ENCODE measurements at regions not wholly inside any gene's neighbourhood (a gene's known extent, or its start where the extent isn't known, plus 50 kb on each side); places are given as distances from the start of the nearest gene placed in this dataset.

DNA sequence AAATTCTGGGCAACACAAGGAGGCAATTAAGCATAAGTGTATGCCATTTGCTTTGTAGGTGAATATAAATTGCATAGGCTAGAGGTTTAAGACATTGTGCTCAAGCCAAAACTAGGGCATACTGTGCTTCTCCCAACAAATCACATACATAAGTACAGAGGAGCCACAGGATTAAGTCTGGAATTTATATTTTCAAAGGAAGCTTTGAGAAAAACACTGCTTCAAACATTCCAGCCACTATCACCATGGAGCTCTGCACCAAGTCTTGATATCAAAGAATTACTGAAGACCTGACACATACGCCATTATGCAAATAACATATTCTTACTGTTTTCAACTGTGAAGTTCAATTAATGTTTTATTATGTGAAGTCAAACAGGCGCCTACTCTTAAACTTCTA, 119.4 kb upstream of the NPHP3 start:
- TF ChIP-seq, protein P1, sequence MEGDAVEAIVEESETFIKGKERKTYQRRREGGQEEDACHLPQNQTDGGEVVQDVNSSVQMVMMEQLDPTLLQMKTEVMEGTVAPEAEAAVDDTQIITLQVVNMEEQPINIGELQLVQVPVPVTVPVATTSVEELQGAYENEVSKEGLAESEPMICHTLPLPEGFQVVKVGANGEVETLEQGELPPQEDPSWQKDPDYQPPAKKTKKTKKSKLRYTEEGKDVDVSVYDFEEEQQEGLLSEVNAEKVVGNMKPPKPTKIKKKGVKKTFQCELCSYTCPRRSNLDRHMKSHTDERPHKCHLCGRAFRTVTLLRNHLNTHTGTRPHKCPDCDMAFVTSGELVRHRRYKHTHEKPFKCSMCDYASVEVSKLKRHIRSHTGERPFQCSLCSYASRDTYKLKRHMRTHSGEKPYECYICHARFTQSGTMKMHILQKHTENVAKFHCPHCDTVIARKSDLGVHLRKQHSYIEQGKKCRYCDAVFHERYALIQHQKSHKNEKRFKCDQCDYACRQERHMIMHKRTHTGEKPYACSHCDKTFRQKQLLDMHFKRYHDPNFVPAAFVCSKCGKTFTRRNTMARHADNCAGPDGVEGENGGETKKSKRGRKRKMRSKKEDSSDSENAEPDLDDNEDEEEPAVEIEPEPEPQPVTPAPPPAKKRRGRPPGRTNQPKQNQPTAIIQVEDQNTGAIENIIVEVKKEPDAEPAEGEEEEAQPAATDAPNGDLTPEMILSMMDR (IDR thresholded peaks at IDR 0.05; ENCODE audit: low read depth, low read length) = no peak
- H3K4me3 ChIP-seq (replicated peaks in 1 of 2; ENCODE audit: low read depth in 2 of 2, low read length in 2 of 2) = no peak overlapping the region
- no peak for DNase-seq (ENCODE audit: low read depth in 2 of 2)

DNA sequence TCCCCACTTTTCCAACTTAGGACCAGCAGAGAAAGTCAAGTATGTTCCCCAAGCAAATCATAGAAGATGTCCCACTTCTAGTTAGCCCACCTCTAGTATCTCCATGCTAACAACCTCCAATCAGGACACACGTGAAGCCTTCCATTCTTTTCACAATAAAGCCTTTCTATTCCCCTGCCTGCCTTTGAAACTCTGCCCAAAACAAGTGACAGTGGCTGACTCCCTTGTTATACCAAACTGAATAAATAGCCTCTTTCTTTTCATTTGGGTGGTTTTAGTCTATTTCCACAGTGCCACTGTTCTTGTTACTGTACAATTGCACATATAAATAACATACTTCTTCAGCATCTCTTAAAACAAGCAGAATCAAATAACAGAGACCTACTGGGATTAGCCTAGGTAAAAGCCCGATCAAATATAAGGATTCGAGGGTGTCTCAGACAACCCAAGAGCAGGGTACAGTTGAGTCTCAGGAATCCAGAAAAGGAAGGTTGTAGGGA, 118.0 kb upstream of the NPHP3 start:
- TF ChIP-seq, protein P1 (IDR thresholded peaks at IDR 0.05; ENCODE audit: low read depth, low read length) = no peak
- no peak for DNase-seq (ENCODE audit: low read depth in 2 of 2)
- H3K4me3 ChIP-seq (replicated peaks in 1 of 2; ENCODE audit: low read depth in 2 of 2, low read length in 2 of 2) = no peak overlapping the region

DNA sequence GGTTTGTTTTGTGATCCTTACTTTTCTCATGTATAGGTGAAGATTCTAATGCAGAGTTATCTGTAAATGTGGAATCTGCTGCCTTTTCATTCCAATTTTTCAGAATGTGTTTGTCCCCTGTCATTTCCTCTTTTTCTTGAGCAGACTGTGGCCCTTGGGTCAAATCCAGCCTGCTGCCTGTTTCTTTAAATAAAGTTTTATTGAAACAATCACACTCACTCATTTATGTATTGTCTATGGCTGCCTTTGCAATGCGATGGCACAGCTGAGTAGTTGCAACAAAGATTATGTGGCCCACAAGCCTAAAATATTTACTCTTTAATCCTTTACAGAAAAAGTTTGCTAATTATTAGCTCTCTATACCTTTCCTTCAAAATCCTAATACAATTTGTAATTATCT, 116.3 kb upstream of the NPHP3 start:
- no peak for DNase-seq (ENCODE audit: low read depth in 2 of 2)
- no peak overlapping the region for H3K4me3 ChIP-seq (replicated peaks in 1 of 2; ENCODE audit: low read depth in 2 of 2, low read length in 2 of 2)
- TF ChIP-seq, protein P1 (IDR thresholded peaks at IDR 0.05; ENCODE audit: low read depth, low read length) = no peak

DNA sequence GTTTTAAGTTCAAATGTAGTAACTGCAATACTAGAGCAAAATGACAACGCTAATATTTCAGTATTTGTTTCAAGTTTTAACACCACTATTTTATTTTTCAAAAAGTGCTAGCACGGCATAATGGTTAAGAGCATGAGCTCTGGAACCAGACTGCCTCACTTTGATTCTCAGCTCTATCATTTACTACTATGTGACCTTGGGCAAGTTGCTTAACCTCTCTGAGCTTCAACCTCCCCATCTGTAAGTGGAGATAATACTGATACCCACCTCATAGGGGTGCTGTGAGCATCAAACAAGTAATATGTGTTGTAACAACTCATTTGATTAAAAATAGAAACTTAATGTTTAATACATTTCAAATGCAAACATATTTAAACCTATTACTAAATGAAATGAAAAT, 115.4 kb upstream of the NPHP3 start:
- no peak for DNase-seq (ENCODE audit: low read depth in 2 of 2)
- no peak overlapping the region for H3K4me3 ChIP-seq (replicated peaks in 1 of 2; ENCODE audit: low read depth in 2 of 2, low read length in 2 of 2)
- TF ChIP-seq, protein P1 (IDR thresholded peaks at IDR 0.05; ENCODE audit: low read depth, low read length) = no peak

DNA sequence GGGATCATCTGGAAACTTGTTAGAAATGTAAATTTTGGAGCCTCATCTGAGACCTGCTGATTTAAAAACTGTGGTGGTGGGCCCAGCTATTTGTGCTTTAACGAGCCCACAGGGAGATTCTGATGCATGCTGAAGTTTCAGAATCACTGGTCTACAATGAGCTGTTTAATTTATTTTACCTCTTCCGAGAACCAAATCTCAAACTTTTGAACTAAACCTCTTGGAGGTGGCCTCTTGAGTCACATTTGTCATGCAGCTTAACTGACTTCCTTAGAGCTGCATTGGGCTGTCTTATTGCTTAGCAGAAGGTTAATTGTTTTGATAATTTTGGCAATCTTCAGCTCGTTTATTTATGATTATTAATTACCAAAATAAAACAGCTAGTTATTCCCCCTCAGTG, 112.1 kb upstream of the NPHP3 start:
- H3K4me3 ChIP-seq (replicated peaks in 1 of 2; ENCODE audit: low read depth in 2 of 2, low read length in 2 of 2) = no peak overlapping the region
- DNase-seq (ENCODE audit: low read depth in 2 of 2) = no peak
- TF ChIP-seq, protein P1 (IDR thresholded peaks at IDR 0.05; ENCODE audit: low read depth, low read length) = no peak

DNA sequence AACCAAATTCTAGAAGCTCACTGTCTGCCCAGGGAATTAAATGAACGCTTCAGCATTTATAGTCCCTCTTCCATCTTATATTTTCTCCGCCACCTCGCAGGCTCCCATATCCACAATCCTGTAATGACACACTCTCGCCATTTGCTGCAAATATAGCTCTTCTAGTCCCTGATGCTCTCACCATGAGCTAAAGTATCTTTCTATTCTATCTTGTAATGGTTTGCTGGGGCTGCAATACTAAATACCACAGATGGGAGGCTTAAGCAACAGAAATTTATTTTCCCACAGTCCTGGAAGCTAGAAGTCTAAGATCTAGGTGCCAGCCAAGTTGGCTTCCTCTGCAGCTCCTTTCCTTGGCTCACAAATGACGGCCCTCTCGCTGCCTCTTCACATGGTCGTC, 106.9 kb upstream of the NPHP3 start:
- no peak overlapping the region for H3K4me3 ChIP-seq (replicated peaks in 1 of 2; ENCODE audit: low read depth in 2 of 2, low read length in 2 of 2)
- TF ChIP-seq, protein P1 (IDR thresholded peaks at IDR 0.05; ENCODE audit: low read depth, low read length) = no peak
- DNase-seq (ENCODE audit: low read depth in 2 of 2) = no peak

DNA sequence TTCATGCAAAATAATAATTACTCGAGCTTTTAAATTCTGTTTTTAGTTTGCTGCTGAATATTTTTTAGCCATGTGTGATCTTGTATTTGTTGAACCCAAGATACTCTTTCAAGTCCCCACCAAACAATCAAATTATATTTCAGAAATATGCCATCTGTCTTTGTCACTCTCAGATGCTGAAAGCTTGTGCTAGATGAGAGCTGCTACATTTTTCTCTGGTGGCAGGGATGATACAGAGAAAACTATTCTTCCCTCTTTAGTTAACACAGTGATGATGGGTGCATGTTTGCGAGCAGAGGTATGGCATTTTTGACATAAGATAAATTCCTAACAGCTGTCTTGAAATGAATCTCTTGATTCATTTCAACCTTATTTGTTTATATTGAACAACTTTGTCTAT, 100.6 kb upstream of the NPHP3 start:
- no peak overlapping the region for H3K4me3 ChIP-seq (replicated peaks in 1 of 2; ENCODE audit: low read depth in 2 of 2, low read length in 2 of 2)
- DNase-seq (ENCODE audit: low read depth in 2 of 2) = no peak
- TF ChIP-seq, protein P1 (IDR thresholded peaks at IDR 0.05; ENCODE audit: low read depth, low read length) = no peak
